ENCODE measurements at regions not wholly inside any gene's neighbourhood (a gene's known extent, or its start where the extent isn't known, plus 50 kb on each side); places are given as distances from the start of the nearest gene placed in this dataset.
A peak's percentile ranks its signal among the peaks of the same experiment; 100 is the strongest.
"Not testable (repeated sequence)": the region's sequence is repeated elsewhere in the genome, so short reads cannot be mapped to it uniquely, and the experiment has no call there.

DNA sequence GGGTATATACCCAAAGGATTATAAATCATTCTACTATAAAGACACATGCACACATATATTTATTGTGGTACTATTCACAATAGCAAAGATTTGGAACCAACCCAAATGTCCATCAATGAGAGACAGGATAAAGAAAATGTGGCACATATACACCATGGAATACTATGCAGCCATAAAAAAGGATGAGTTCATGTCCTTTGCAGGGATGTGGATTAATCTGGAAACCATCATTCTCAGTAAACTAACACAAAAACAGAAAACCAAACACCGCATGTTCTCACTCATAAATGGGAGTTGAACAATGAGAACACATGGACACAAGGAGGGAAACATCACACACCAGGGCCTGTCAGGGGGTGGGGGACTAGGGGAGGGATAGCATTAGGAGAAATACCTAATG lies 281.4 kb upstream of the TBX18 start:
- H3K9me3 Mint-ChIP-seq; H3K36me3 Mint-ChIP-seq (ENCODE audit: low read depth); intact Hi-C loops (cut with micrococcal nuclease); H3K27ac Mint-ChIP-seq; H3K4me3 Mint-ChIP-seq; DNase-seq; H3K4me1 Mint-ChIP-seq (ENCODE audit: low read depth); CTCF ChIA-PET; H3K27me3 Mint-ChIP-seq (ENCODE audit: low read depth): not testable (repeated sequence)

- H3K4me1 Mint-ChIP-seq (ENCODE audit: low read depth): no peaks in the 10 kb centered on the region
- no peak for DNase-seq
- H3K36me3 Mint-ChIP-seq (ENCODE audit: low read depth): no peaks in the 10 kb centered on the region
- no peak overlapping the region for H3K27ac Mint-ChIP-seq
- CTCF ChIA-PET: no interaction called here
- H3K9me3 Mint-ChIP-seq: no peaks in the 10 kb centered on the region
- H3K27me3 Mint-ChIP-seq (ENCODE audit: low read depth): no peaks in the 10 kb centered on the region
- intact Hi-C loops (cut with micrococcal nuclease): no loop called here
- no peak overlapping the region for H3K4me3 Mint-ChIP-seq
These were observed 280.0 kb upstream of the TBX18 start for GRCh38 chr6:85044361-85044760.

- Mint-ChIP-seq H3K27ac (no peak overlapping the region), H3K9me3 (no peaks in the 10 kb centered on the region), H3K36me3 (ENCODE audit: low read depth) (no peaks in the 10 kb centered on the region), H3K27me3 (ENCODE audit: low read depth) (peaks cover 2% of the 10 kb centered on the region), H3K4me3 (no peak overlapping the region), H3K4me1 (ENCODE audit: low read depth) (no peaks in the 10 kb centered on the region)
- intact Hi-C loops (cut with micrococcal nuclease): no loop called here
- DNase-seq: no peak
- CTCF ChIA-PET: no interaction called here
These were observed 277.0 kb upstream of the TBX18 start for GRCh38 chr6:85041376-85041775.

DNA sequence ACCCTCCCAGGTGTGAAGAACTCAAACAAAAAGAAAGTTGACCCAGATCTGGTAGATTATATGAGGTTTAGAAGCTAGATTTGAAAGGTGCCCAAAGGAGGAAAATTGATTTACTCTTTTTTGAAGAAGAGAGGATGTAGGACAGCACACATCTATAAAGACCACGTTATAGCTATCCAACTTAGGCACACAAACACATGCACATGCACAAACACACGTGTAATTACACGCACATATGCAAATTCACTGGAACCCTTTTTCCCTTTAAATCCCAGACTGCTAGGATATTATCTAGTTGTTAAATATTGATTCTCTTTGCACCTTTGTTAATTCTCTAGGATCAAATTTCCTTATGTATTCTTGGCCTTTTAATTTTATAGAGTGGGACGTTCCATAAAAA lies 272.8 kb upstream of the TBX18 start:
- Mint-ChIP-seq H3K4me3 (no peak overlapping the region), H3K9me3 (peaks cover 15% of the 10 kb centered on the region), H3K27ac (no peak overlapping the region), H3K36me3 (ENCODE audit: low read depth) (peaks cover 4% of the 10 kb centered on the region), H3K4me1 (ENCODE audit: low read depth) (no peaks in the 10 kb centered on the region), H3K27me3 (ENCODE audit: low read depth) (peaks cover 2% of the 10 kb centered on the region)
- DNase-seq: no peak
- CTCF ChIA-PET: interaction anchor here (0.9 kb wide), 1 partner anchor 85 kb away, joined by 4 read pairs; no protein-coding TSS in a partner anchor
- intact Hi-C loops (cut with micrococcal nuclease): no loop called here

DNA sequence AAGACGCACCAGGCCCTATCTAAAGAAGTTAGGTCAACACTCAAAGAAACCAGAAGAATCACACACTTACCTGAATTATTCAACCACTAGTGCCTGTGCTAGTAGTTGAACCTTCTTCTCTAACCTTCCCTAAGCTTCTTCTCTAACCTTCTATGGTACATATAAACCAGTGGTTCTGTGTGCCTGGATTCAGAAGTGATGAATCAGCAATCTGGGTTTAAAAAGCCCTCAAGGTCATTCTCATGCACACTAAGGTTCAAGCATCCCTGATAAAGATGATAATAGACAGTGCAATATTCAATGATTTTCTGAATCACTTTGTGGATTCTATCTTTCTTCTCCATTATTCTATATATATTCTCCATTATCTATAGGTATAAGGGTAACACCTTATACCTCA lies 271.4 kb upstream of the TBX18 start:
- Mint-ChIP-seq H3K4me1 (ENCODE audit: low read depth) (no peaks in the 10 kb centered on the region), H3K36me3 (ENCODE audit: low read depth) (peaks cover 4% of the 10 kb centered on the region), H3K4me3 (no peak overlapping the region), H3K9me3 (peaks cover 15% of the 10 kb centered on the region), H3K27me3 (ENCODE audit: low read depth) (peaks cover 2% of the 10 kb centered on the region), H3K27ac (no peak overlapping the region)
- CTCF ChIA-PET: no interaction called here
- intact Hi-C loops (cut with micrococcal nuclease): no loop called here
- DNase-seq: no peak

DNA sequence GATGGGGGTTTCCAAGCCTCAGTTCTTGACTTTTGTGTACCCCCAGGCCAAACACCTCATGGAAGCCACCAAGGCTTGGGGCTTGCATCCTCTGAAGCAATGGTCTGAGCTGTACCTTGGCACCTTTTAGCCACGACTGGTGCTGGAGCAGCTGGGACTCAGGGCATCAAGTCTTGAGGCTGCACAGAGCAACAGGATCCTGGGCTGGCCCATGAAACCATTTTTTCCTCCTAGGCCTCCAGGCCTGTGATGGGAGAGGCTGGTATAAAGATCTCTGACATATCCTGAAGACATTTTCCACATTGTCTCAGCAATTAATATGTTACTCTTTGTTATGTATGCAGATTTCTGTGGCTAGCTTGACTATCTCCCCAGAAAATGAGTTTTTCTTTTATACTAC lies 269.1 kb upstream of the TBX18 start:
- Mint-ChIP-seq H3K4me1 (ENCODE audit: low read depth) (no peaks in the 10 kb centered on the region), H3K4me3 (no peak overlapping the region)

GRCh38 chr6:85026021-85026420 lies 261.6 kb upstream of the TBX18 start:
- intact Hi-C loops (cut with micrococcal nuclease): no loop called here
- Mint-ChIP-seq H3K4me3 (no peak overlapping the region), H3K9me3 (peaks cover 3% of the 10 kb centered on the region), H3K27ac (no peak overlapping the region), H3K36me3 (ENCODE audit: low read depth) (no peaks in the 10 kb centered on the region), H3K27me3 (ENCODE audit: low read depth) (no peaks in the 10 kb centered on the region), H3K4me1 (ENCODE audit: low read depth) (no peaks in the 10 kb centered on the region)
- DNase-seq: no peak
- CTCF ChIA-PET: no interaction called here

More for the DNA sequence above, 269.1 kb upstream of the TBX18 start:
- peaks cover 4% of the 10 kb centered on the region for H3K36me3 Mint-ChIP-seq (ENCODE audit: low read depth)
- H3K27ac Mint-ChIP-seq: no peak overlapping the region
- intact Hi-C loops (cut with micrococcal nuclease): no loop called here
- no peak for DNase-seq
- H3K9me3 Mint-ChIP-seq: peaks cover 17% of the 10 kb centered on the region
- H3K27me3 Mint-ChIP-seq (ENCODE audit: low read depth): peaks cover 2% of the 10 kb centered on the region
- CTCF ChIA-PET: no interaction called here

DNA sequence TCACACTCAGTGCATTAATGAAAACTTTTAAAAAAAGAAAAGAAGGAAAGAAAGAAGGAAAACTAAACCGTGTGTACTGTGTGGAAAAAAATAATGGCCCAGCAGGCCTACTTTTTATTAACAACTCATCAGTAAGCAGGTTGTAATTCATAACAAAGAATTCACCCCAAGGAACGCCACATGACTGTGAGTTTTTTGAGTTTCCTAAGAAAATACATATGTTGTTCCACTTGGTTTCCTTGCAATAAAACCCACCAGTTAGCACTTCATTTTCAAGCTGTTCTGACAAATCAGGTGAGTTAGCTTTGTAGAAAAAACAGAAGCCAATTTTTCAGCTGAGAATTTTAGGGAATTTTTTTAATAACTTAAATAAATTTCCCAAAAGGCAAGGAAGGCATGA lies 259.3 kb upstream of the TBX18 start:
- Mint-ChIP-seq H3K4me3 (no peak overlapping the region), H3K9me3 (peaks cover 3% of the 10 kb centered on the region), H3K4me1 (ENCODE audit: low read depth) (no peaks in the 10 kb centered on the region), H3K36me3 (ENCODE audit: low read depth) (no peaks in the 10 kb centered on the region), H3K27ac (no peak overlapping the region), H3K27me3 (ENCODE audit: low read depth) (no peaks in the 10 kb centered on the region)
- CTCF ChIA-PET: no interaction called here
- intact Hi-C loops (cut with micrococcal nuclease): no loop called here
- DNase-seq: no peak

GRCh38 chr6:85017352-85017751 lies 253.0 kb upstream of the TBX18 start:
- intact Hi-C loops (cut with micrococcal nuclease): loop anchor here (5.0 kb wide), 1 partner anchor 1950 kb away; the partner anchor contains the start of genes DOP1A and UBE3D
- Mint-ChIP-seq H3K27me3 (ENCODE audit: low read depth) (peaks cover 10% of the 10 kb centered on the region), H3K4me3 (no peak overlapping the region), H3K9me3 (peaks cover 1% of the 10 kb centered on the region), H3K36me3 (ENCODE audit: low read depth) (no peaks in the 10 kb centered on the region), H3K4me1 (ENCODE audit: low read depth) (no peaks in the 10 kb centered on the region), H3K27ac (no peak overlapping the region)
- DNase-seq: no peak
- CTCF ChIA-PET: no interaction called here

GRCh38 chr6:85016726-85017125 lies 252.3 kb upstream of the TBX18 start:
- Mint-ChIP-seq H3K36me3 (ENCODE audit: low read depth) (no peaks in the 10 kb centered on the region), H3K9me3 (peaks cover 1% of the 10 kb centered on the region), H3K27ac (no peak overlapping the region), H3K4me1 (ENCODE audit: low read depth) (no peaks in the 10 kb centered on the region), H3K4me3 (no peak overlapping the region), H3K27me3 (ENCODE audit: low read depth) (peaks cover 13% of the 10 kb centered on the region)
- CTCF ChIA-PET: no interaction called here
- no peak for DNase-seq
- intact Hi-C loops (cut with micrococcal nuclease): loop anchor here (5.0 kb wide), 1 partner anchor 1949 kb away; the partner anchor contains the start of genes DOP1A and UBE3D

GRCh38 chr6:85015396-85015990 lies 251.1 kb upstream of the TBX18 start:
- peak; percentile 6 for DNase-seq
- Mint-ChIP-seq H3K4me1 (ENCODE audit: low read depth) (no peaks in the 10 kb centered on the region), H3K36me3 (ENCODE audit: low read depth) (no peaks in the 10 kb centered on the region), H3K9me3 (peaks cover 1% of the 10 kb centered on the region), H3K27ac (no peak overlapping the region), H3K4me3 (no peak overlapping the region), H3K27me3 (ENCODE audit: low read depth) (peaks cover 13% of the 10 kb centered on the region)
- CTCF ChIA-PET: no interaction called here
- intact Hi-C loops (cut with micrococcal nuclease): loop anchor here (5.0 kb wide), 1 partner anchor 1948 kb away; the partner anchor contains the start of genes DOP1A and UBE3D

DNA sequence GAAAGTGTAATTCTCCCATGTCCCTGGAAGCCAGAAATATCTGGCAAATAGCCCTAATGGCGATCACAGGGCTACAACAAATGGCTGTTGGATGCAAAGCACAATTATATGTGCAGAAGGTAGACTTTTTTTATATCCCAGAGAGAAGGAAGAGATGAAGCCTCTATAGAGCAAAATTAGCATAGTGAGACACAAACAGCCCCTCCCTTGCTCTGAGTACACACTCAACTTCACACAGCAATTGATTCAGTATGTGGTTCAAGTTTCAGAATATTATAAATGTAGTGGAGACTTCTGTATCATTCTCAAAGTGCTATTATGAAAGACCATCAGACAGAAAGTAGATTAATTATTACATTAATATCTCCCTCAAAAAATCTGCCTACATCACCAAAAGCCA lies 246.5 kb upstream of the TBX18 start:
- H3K27me3 Mint-ChIP-seq (ENCODE audit: low read depth): peaks cover 12% of the 10 kb centered on the region
- no peak for DNase-seq
- no peak overlapping the region for H3K4me3 Mint-ChIP-seq
- peaks cover 1% of the 10 kb centered on the region for H3K9me3 Mint-ChIP-seq
- no peak overlapping the region for H3K27ac Mint-ChIP-seq
- H3K4me1 Mint-ChIP-seq (ENCODE audit: low read depth): no peaks in the 10 kb centered on the region
- no peaks in the 10 kb centered on the region for H3K36me3 Mint-ChIP-seq (ENCODE audit: low read depth)
- CTCF ChIA-PET: no interaction called here
- intact Hi-C loops (cut with micrococcal nuclease): no loop called here

GRCh38 chr6:85008296-85009009 lies 244.1 kb upstream of the TBX18 start:
- Mint-ChIP-seq H3K4me1 (ENCODE audit: low read depth) (no peaks in the 10 kb centered on the region), H3K36me3 (ENCODE audit: low read depth) (no peaks in the 10 kb centered on the region), H3K27ac (no peak overlapping the region), H3K27me3 (ENCODE audit: low read depth) (peaks cover 5% of the 10 kb centered on the region), H3K9me3 (peaks cover 1% of the 10 kb centered on the region), H3K4me3 (no peak overlapping the region)
- CTCF ChIA-PET: no interaction called here
- intact Hi-C loops (cut with micrococcal nuclease): no loop called here
- DNase-seq: no peak

Data from activated naive CD4-positive, alpha-beta T cell treated with anti-CD3 and anti-CD28 coated beads for 36 hours (primary cell).